ENCODE measurements at regions not wholly inside any gene's neighbourhood (a gene's known extent, or its start where the extent isn't known, plus 50 kb on each side); places are given as distances from the start of the nearest gene placed in this dataset.

- TF ChIP-seq BHLHE40 (IDR thresholded peaks at IDR 0.05; ENCODE audit: low read depth, low read length) (no peak), MAZ (IDR thresholded peaks at IDR 0.05; ENCODE audit: borderline replicate concordance, low read depth, low read length) (no peak), CTCF (conservative IDR thresholded peaks at IDR 0.05; ENCODE audit: low read depth, low read length) (no peak), MAFK (IDR thresholded peaks at IDR 0.05; ENCODE audit: low read depth, low read length) (no peak), CEBPB (IDR thresholded peaks at IDR 0.05; ENCODE audit: low read depth, low read length) (no peak), POLR2A (IDR thresholded peaks at IDR 0.05; ENCODE audit: low read depth, low read length) (no peak), MXI1 (IDR thresholded peaks at IDR 0.05; ENCODE audit: borderline replicate concordance, low read depth, low read length) (no peak), RAD21 (IDR thresholded peaks at IDR 0.05; ENCODE audit: low read length) (no peak), NFE2L2 (IDR thresholded peaks at IDR 0.05; ENCODE audit: low read depth, low read length) (no peak), SMC3 (IDR thresholded peaks at IDR 0.05; ENCODE audit: low read depth, low read length) (no peak), ELK1 (IDR thresholded peaks at IDR 0.05; ENCODE audit: borderline replicate concordance, low read depth, low read length) (no peak), RCOR1 (IDR thresholded peaks at IDR 0.05; ENCODE audit: insufficient replicate concordance, low read length) (no peak), USF2 (IDR thresholded peaks at IDR 0.05; ENCODE audit: low read depth, low read length) (no peak), FOS (IDR thresholded peaks at IDR 0.05; ENCODE audit: low read depth, low read length) (no peak)
Observed at GRCh38 chr6:72524011-72524645, 97.7 kb upstream of the KCNQ5 start.
